Retinal pigment epithelial cell (primary cell): ENCODE measurements at regions not wholly inside any gene's neighbourhood (a gene's known extent, or its start where the extent isn't known, plus 50 kb on each side); places are given as distances from the start of the nearest gene placed in this dataset.
A peak's percentile ranks its signal among the peaks of the same experiment; 100 is the strongest.

Experiments
- DNase-seq: peaks from one replicate; pipeline ENCODE4 v3.0.0-alpha.2; 2010; ENCODE audit warnings: low read depth
- H3K4me3 ChIP-seq: 2 replicates; pipeline ENCODE4 v1.5.1; 2011; ENCODE audit warnings: mild to moderate bottlenecking, low read length, control low read depth, moderate library complexity
- CTCF ChIP-seq: conservative IDR thresholded peaks from 2 replicates; pipeline ENCODE4 v1.5.1; 2011; ENCODE audit warnings: low read depth, low read length, control low read depth, inconsistent platforms

DNA sequence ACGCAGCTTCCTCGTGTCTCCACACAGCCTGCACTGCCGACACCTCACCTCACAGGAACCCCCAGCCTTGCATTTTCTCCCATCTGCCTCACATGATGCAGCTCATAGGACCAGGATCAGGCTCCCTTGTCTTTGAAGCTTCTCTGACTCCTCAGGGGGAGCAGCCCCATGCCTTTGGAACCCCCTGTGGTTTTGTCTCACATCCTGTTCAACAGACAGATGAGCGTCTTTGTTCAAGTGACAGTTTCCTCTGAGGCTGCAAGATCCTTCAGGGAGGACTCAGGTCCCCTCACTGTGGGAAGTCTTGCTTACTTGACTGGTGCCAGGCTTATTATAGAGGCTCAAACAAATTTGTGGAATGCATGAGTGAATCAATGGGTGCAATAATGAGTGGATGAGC is 667.1 kb downstream of the INHBA start:
- no peak for TF ChIP-seq CTCF
- H3K4me3 ChIP-seq = no peak overlapping the region

DNA sequence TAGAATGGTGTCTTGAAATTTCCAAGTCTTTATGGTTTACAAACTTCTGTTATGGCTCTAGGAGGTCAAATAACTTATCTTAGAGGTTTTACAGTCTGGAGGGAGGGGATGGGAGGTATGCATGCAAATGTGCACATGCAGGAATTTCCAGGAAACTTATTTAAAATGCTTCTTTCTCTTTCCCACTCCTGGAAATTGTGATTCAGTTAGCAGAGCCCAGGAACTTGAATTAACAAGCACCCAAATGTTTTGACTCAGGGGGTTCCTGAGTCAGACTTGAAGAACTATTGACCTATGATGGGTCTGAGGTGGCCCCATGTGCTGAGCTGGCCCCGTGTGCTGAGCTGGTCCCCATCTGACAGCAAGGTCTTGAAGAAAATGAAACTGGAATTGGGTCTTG is 669.4 kb downstream of the INHBA start:
- DNase-seq = no peak
- no peak overlapping the region for H3K4me3 ChIP-seq
- no peak for TF ChIP-seq CTCF

More for the DNA sequence above, 667.1 kb downstream of the INHBA start:
- no peak for DNase-seq

GRCh38 chr7:41030673-41031072 is 672.2 kb downstream of the INHBA start:
- H3K4me3 ChIP-seq = no peak overlapping the region
- no peak for TF ChIP-seq CTCF
- DNase-seq = no peak

DNA sequence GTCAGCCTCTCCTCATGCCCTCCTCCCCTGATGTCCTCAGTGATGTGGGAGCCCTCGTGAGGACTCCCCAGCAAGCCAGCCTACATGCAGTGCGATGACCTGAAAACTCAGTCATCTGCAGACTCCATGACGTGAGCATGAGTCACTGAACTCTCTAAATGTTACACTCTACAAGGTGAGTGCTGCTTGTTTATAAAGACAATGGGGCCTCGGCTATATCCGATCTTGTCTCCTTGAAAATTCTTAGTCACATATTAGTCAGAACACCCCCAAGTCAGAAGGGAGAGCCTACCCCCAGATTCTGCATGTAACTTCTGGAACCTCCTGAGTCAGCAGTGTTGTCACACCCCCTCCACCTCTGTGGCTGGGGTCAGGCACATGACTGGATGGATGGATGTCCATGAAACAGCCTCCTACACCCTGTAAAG is 673.8 kb downstream of the INHBA start:
- no peak for TF ChIP-seq CTCF
- H3K4me3 ChIP-seq = no peak overlapping the region
- DNase-seq = peak; percentile 69

GRCh38 chr7:41028580-41028979 is 674.3 kb downstream of the INHBA start:
- no peak for TF ChIP-seq CTCF
- no peak overlapping the region for H3K4me3 ChIP-seq
- no peak for DNase-seq

DNA sequence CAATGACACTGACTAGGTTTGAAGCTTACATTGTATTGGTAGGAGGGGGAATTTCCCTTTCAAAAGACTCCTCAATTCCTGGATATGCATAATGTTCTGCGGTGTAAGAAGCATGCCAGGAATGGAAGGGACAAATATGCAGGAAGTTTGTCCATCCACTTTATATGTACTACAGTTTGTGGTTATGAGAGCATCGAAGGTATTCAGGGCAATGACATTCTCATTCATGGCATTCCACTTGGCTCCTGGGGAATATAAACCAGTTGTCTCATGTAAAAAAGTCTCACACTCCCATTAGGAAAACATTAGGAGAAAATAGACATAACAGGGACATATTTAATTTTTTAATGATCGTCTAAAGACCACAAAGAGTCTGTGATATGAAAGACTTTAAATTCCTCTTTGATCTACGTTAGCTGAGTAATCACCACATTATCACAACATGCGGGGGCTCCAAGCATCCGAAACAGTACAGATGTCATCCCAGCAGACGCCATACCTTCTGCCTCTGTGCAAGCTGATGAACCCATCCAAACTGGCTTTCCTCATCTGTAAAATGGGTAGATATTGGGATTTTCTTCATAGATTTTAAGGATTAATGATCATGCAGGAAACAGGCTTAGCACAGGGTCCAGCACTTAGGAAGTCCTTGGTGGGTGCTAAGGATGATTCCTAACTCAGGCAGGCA is 675.3 kb downstream of the INHBA start:
- H3K4me3 ChIP-seq = no peak overlapping the region
- TF ChIP-seq CTCF = no peak
- peak; percentile 37 for DNase-seq

DNA sequence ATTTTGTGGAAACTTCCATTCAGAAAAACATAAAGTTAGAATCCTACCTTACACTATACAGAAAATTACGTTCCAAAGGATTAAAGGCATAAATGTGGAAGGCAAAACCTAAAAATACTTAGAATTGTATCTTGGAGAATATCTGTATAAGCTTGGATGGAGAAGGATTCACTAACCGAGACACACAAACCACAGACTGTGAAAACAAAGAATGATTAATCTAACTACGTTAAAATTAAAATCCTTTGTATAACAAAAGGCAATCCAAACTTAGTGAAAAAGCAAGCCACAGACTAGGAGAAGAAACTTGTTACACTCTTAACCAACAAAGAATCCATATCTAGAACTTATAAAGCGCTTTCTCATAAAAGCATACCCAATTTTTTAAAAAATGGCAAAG is 678.8 kb downstream of the INHBA start:
- DNase-seq = no peak
- no peak for TF ChIP-seq CTCF
- H3K4me3 ChIP-seq = no peak overlapping the region
